ENCODE measurements at regions not wholly inside any gene's neighbourhood (a gene's known extent, or its start where the extent isn't known, plus 50 kb on each side); places are given as distances from the start of the nearest gene placed in this dataset.

DNA sequence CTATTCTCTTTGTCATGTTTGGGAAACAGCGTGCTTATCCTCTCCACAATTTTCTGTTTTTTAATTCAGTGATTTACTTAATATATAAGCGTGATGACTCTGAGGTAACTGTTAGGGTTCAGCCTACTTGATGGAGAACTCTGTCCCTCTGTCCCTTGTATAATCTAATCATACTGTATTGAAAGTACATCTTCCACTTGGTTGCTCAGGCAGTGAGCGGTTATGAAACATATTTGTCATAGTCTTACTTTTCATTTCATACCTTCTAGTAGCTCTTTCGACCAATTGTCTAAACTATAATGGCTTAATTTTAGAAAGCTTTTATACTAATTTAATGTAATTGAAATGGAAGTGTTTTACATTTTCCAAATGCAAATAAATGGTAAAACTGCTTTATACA lies 469.0 kb downstream of the TLL1 start:
- TF ChIP-seq, protein P1, sequence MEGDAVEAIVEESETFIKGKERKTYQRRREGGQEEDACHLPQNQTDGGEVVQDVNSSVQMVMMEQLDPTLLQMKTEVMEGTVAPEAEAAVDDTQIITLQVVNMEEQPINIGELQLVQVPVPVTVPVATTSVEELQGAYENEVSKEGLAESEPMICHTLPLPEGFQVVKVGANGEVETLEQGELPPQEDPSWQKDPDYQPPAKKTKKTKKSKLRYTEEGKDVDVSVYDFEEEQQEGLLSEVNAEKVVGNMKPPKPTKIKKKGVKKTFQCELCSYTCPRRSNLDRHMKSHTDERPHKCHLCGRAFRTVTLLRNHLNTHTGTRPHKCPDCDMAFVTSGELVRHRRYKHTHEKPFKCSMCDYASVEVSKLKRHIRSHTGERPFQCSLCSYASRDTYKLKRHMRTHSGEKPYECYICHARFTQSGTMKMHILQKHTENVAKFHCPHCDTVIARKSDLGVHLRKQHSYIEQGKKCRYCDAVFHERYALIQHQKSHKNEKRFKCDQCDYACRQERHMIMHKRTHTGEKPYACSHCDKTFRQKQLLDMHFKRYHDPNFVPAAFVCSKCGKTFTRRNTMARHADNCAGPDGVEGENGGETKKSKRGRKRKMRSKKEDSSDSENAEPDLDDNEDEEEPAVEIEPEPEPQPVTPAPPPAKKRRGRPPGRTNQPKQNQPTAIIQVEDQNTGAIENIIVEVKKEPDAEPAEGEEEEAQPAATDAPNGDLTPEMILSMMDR (IDR thresholded peaks at IDR 0.05), result no peak
- Histone ChIP-seq H3K4me1 (no peaks in the 10 kb centered on the region), H3K9me3 (no peaks in the 10 kb centered on the region), H3K27me3 (no peaks in the 10 kb centered on the region), H3K4me3 (no peak overlapping the region), H3K36me3 (no peaks in the 10 kb centered on the region), H3K27ac (no peak overlapping the region)
- DNase-seq (ENCODE audit: low spot score in 2 of 2), result no peak
- intact Hi-C loops (cut with DNase I), result no loop called here

DNA sequence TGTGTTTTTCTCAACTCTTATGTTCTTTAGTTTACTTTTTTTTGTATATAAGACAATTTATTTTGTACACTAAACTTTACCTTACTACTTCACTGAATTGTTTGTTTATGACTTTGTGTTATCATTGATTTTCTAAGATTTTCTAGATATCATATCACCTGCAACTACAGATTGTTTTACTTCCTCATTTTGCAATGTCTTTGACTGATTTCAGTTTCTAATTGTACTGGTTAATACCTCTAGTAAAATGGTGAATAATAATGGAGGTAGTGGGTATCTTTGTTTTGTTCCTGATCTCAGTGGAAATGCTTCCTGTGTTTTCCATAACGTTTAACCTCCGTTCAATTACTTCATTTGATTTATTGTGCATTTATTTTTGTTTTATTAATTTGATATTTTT lies 490.2 kb downstream of the TLL1 start:
- no peaks in the 10 kb centered on the region for H3K9me3 ChIP-seq
- TF ChIP-seq, protein P1 (IDR thresholded peaks at IDR 0.05), result no peak
- intact Hi-C loops (cut with DNase I), result no loop called here
- no peaks in the 10 kb centered on the region for H3K27me3 ChIP-seq
- H3K36me3 ChIP-seq, result no peaks in the 10 kb centered on the region
- DNase-seq (ENCODE audit: low spot score in 2 of 2), result no peak
- H3K27ac ChIP-seq, result no peak overlapping the region
- H3K4me3 ChIP-seq, result no peak overlapping the region
- H3K4me1 ChIP-seq, result no peaks in the 10 kb centered on the region

DNA sequence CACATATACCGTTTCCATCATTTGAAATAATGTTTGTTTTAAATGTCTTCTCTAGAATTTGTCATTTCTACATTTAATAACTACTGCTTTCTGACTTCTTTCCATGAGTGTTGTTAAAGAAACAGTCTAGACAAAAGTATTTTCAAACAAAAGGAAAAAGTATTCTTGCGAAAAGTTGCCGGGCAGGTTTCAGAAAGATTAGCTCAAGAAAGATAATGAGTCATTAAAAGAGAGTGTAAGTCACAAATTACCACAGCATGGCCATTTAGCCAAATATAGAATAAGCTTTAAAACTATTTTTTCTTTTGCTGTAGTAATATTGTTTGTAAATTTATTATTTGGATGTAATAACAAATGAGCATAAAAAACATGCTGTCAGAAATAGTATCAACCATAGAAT lies 493.0 kb downstream of the TLL1 start:
- no peaks in the 10 kb centered on the region for H3K27me3 ChIP-seq
- no peak for DNase-seq (ENCODE audit: low spot score in 2 of 2)
- no peaks in the 10 kb centered on the region for H3K9me3 ChIP-seq
- no peak overlapping the region for H3K4me3 ChIP-seq
- intact Hi-C loops (cut with DNase I), result no loop called here
- TF ChIP-seq, protein P1 (IDR thresholded peaks at IDR 0.05), result no peak
- H3K27ac ChIP-seq, result no peak overlapping the region
- H3K36me3 ChIP-seq, result no peaks in the 10 kb centered on the region
- no peaks in the 10 kb centered on the region for H3K4me1 ChIP-seq

DNA sequence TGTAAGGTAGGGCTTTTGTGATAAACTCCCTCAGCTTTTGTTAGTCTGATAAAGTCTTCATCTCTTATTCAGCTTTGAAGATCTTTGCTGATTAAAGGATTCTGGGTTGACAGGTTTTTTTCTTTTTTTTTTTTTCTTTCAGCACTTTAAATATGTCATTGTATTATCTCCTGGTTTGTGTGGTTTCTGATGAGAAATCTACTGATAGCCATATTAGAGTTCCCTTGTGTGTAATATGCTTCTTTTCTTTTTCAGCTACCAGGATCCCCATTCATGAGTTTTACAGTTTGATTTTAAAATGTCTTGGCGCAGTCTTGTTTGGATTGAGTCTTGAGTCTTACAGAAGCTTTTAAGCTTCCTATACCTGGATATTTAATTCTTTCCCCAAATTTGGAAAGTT lies 504.5 kb downstream of the TLL1 start:
- intact Hi-C loops (cut with DNase I), result no loop called here
- no peak for DNase-seq (ENCODE audit: low spot score in 2 of 2)
- H3K4me1 ChIP-seq, result no peaks in the 10 kb centered on the region
- TF ChIP-seq, protein P1 (IDR thresholded peaks at IDR 0.05), result no peak
- H3K4me3 ChIP-seq, result no peak overlapping the region
- H3K36me3 ChIP-seq, result no peaks in the 10 kb centered on the region
- no peaks in the 10 kb centered on the region for H3K27me3 ChIP-seq
- peaks cover 0 to 20% of the 10 kb centered on the region in 2 donors for H3K9me3 ChIP-seq
- H3K27ac ChIP-seq, result no peak overlapping the region

DNA sequence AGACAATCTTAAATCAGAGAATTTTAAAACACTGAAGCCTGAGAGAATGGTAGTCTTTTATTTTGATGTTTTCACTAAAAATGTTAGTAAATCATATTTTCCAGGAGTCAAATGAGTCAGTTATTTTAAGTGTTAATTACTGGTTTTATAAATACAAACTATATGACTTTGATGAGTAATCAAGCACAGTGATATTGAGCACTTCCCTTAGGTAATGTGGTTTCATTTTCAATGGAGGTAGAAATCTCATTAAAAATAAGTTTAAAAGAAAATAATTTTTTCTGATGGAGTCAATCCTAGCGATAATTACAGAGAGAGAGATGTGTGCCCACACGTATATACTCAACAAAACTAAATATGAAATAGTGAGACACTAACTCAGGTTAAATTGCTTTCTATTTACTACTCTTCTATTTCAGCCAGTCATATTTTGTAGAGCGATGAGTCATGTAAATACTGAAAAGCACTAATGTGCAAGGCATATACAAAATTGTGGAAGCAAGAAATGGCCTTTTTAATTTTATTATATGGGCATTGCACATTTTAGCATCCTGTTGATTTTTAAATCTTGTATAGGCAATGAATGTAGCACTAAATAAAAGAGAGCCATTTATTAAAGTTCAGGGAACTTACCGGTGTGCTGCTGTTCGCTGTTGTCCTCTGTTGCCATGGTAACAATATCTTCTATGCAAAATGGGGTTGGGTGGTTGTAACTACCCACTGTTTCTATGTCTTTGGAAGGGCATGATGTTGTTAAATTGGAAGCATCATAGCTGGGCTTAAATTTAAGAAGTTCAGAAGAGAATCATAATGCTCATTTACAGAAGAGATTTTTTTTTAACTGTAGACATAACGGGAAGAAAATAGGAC lies 513.7 kb downstream of the TLL1 start:
- Histone ChIP-seq H3K9me3 (no peaks in the 10 kb centered on the region), H3K27ac (no peak overlapping the region), H3K36me3 (no peaks in the 10 kb centered on the region), H3K27me3 (no peaks in the 10 kb centered on the region), H3K4me1 (no peaks in the 10 kb centered on the region), H3K4me3 (no peak overlapping the region)
- TF ChIP-seq, protein P1 (IDR thresholded peaks at IDR 0.05), result no peak
- DNase-seq (ENCODE audit: low spot score in 2 of 2), result no peak
- intact Hi-C loops (cut with DNase I), result no loop called here

Data from ascending aorta (tissue), 2 donors.